Omental fat pad (tissue), 3 donors: ENCODE measurements at regions not wholly inside any gene's neighbourhood (a gene's known extent, or its start where the extent isn't known, plus 50 kb on each side); places are given as distances from the start of the nearest gene placed in this dataset.

Experiments
- ATAC-seq: fragments of 150-250 bp; one replicate; pipeline ENCODE4 v1.9.1; 2016; ENCODE audit warnings: mild to moderate bottlenecking, moderate library complexity; ENCODE audit not compliant: low FRiP score
- DNase-seq: peaks from one replicate; pipeline ENCODE4 v3.0.0-alpha.2; 2019; ENCODE audit warnings: low spot score
- CTCF ChIP-seq, 3 donors: fragments of 450-650 bp; IDR thresholded peaks; one replicate each; pipeline ENCODE4 v1.5.1; 2016 to 2017; ENCODE audit warnings: antibody characterized with exemption in 3 of 3, mild to moderate bottlenecking in 3 of 3, moderate library complexity in 2 of 3

GRCh38 chr3:30112902-30113484, 493.4 kb upstream of the TGFBR2 start:
- DNase-seq (no peak), ATAC-seq (no peak)
- peak in 1 of 3 donors; percentile 19 for TF ChIP-seq CTCF (IDR thresholded peaks at IDR 0.05)

DNA sequence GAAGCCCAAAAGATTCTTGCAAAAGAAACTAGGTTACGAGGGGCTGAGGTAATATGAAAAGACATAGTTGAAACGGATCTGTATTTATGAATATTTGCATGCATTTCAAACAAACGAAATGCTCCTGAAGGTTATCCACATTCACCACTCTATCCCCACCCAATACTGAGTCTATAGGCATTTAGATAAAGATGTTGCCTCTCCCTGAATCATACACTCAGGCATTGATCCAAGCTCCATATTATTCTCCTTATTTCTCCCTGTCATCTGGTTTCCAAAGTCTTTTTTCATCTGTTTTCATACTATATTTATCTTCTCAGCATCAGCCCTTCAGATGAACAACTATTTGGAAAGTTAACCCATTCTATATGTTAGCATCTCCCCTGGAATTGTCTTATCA, 492.5 kb upstream of the TGFBR2 start:
- no peak for TF ChIP-seq CTCF (IDR thresholded peaks at IDR 0.05)
- DNase-seq (no peak), ATAC-seq (no peak)

- no peak for DNase-seq
- TF ChIP-seq CTCF (IDR thresholded peaks at IDR 0.05): no peak
- ATAC-seq: no peak
These were observed 491.5 kb upstream of the TGFBR2 start for GRCh38 chr3:30114918-30115317.

DNA sequence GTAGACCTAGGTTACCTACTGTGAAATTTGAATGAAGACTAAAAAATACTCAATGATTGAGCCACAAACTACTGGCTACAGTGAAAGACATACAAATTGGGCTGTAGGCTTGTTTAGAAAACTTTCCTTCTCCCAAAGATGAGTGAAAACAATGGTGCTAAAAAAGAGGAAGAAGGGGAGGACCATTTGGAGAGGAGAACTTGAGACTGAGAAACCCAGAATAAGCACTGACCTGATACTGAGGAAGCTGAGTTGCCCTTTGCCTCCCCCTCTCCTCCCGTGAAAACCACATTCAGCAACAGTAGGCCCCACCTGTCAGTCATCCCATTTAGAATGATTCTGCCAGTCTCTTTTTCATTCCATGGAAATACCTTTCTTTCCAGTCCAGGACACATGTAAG, 484.0 kb upstream of the TGFBR2 start:
- ATAC-seq (no peak), DNase-seq (no peak)
- TF ChIP-seq CTCF (IDR thresholded peaks at IDR 0.05): no peak

DNA sequence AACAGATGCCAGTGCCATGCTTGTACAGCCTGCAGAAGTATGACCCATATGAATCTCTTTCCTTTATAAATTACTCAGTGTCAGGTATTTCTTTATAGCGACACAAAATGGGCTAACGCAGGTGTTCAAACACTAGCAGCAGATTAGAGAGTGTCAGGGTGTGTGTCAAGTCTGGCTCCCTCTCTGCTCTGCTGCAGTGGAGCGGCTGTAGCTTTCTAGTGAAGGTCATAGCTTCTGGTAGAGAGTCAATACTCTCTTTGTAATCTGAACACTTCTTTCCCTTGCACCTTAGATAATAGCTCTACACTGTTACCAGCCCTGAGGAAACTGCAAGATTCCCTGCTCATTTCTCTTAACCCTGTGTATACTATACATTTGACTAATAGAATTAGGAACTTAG, 483.2 kb upstream of the TGFBR2 start:
- DNase-seq (no peak), ATAC-seq (no peak)
- TF ChIP-seq CTCF (IDR thresholded peaks at IDR 0.05): no peak

- no peak for TF ChIP-seq CTCF (IDR thresholded peaks at IDR 0.05)
- DNase-seq (no peak), ATAC-seq (no peak)
These were observed 482.6 kb upstream of the TGFBR2 start for GRCh38 chr3:30123755-30124154.

DNA sequence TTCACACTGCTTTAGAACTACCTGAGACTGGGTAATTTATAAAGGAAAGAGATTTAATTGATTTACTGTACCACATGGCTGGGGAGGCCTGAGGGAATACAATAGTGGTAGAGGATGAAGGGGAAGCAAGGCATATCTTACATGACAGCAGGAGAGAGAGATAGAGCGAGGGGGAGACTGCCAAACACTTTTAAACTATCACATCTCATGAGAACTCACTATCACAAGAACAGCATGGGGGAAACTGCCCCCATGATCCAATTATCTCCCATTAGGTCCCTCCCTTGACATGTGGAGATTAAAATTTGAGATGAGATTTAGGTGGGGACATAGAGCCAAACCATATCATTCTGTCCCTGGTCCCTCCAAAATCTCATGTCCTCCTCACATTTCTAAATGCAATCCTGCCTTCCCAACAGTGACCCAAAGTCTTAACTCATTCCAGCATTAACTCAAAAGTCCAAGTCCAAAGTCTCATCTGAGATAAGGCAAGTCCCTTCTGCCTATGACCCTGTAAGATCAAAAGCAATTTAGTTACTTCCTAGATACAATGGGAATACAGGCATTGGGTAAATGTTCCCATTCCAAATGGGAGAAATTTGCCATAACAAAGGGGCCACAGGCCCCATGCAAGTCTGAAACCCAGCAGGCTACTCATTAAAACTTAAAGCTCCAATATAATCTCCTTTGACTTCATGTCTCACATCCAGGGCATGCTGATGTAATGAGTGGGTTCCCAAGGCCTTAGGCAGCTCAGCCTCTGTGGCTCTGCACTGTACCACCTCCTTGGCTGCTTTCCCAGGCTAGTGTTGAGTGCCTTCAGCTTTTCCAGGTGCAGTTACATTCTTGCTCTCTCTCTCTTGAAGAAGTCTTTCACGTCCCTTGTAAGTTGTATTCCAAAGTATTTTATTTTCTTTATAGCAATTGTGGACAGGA, 481.7 kb upstream of the TGFBR2 start:
- ATAC-seq (no peak), DNase-seq (no peak)
- TF ChIP-seq CTCF (IDR thresholded peaks at IDR 0.05): no peak
